ENCODE measurements at regions not wholly inside any gene's neighbourhood (a gene's known extent, or its start where the extent isn't known, plus 50 kb on each side); places are given as distances from the start of the nearest gene placed in this dataset.

DNA sequence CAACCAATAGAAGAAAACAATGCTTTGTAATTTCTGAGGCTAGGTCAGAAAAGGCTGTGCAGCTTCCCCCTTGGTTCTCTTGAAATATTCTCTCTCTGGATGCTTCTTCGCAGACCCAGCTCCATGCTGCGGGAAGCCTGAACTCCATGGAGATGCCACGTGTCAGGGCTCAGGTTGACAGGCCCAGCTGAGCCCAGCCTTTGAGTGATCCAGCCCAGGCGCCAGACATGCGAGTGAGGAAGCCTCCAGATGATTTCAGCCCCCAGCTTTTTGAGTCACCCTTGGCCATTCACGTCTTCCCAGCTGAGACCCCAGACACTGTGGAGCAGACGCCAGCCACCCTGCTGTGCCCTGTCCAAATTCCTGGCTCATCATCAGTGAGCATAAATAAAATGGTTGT lies 378.4 kb upstream of the NRP1 start:
- no peaks in the 10 kb centered on the region for H3K9me3 ChIP-seq
- DNase-seq (no peak), ATAC-seq (no peak)
- no peak overlapping the region for H3K27ac ChIP-seq
- H3K4me3 ChIP-seq, result no peak overlapping the region
- no peaks in the 10 kb centered on the region for H3K27me3 ChIP-seq (ENCODE audit: insufficient read depth in 3 of 3, low read length in 2 of 3)
- intact Hi-C loops (cut with DNase I), result loop anchor here in 1 of 2 donors (10.0 kb wide), 1 partner anchor 378 kb away; the partner anchor contains the start of gene NRP1
- H3K4me1 ChIP-seq, result peaks cover 5% of the 10 kb centered on the region
- 78 to 89% (median 84%) methylated on average over 7 of the region's 7 CpGs for WGBS, 3 donors
- TF ChIP-seq, protein P1, sequence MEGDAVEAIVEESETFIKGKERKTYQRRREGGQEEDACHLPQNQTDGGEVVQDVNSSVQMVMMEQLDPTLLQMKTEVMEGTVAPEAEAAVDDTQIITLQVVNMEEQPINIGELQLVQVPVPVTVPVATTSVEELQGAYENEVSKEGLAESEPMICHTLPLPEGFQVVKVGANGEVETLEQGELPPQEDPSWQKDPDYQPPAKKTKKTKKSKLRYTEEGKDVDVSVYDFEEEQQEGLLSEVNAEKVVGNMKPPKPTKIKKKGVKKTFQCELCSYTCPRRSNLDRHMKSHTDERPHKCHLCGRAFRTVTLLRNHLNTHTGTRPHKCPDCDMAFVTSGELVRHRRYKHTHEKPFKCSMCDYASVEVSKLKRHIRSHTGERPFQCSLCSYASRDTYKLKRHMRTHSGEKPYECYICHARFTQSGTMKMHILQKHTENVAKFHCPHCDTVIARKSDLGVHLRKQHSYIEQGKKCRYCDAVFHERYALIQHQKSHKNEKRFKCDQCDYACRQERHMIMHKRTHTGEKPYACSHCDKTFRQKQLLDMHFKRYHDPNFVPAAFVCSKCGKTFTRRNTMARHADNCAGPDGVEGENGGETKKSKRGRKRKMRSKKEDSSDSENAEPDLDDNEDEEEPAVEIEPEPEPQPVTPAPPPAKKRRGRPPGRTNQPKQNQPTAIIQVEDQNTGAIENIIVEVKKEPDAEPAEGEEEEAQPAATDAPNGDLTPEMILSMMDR (IDR thresholded peaks at IDR 0.05), result no peak
- no peaks in the 10 kb centered on the region for H3K36me3 ChIP-seq (ENCODE audit: insufficient read depth in 1 of 2, low read depth in 1 of 2)

DNA sequence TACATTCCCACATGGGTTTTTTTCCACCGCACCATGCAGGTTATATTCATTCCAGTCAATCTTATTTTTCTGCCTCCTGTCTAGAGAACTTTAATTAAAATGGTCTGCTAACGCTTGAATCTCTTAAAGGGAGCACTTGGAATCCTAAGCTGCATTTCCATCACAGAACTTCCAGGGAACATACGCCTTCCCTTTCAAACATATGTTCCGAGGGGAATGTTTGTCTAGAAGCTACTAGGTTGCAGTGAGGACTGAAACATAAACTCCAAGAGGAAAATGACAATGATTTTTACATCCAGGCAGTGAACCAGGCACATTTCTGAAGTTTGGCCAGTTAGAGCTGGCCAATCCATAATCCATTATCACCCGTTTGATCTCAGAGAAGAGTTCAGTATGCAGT lies 375.5 kb upstream of the NRP1 start:
- no peaks in the 10 kb centered on the region for H3K27me3 ChIP-seq (ENCODE audit: insufficient read depth in 3 of 3, low read length in 2 of 3)
- H3K36me3 ChIP-seq (ENCODE audit: insufficient read depth in 1 of 2, low read depth in 1 of 2), result no peaks in the 10 kb centered on the region
- no peak overlapping the region for H3K27ac ChIP-seq
- ATAC-seq, result no peak
- H3K4me3 ChIP-seq, result no peak overlapping the region
- intact Hi-C loops (cut with DNase I), result loop anchor here in 1 of 2 donors (10.0 kb wide), 1 partner anchor 375 kb away; the partner anchor contains the start of gene NRP1
- TF ChIP-seq, protein P1 (IDR thresholded peaks at IDR 0.05), result no peak
- peaks cover under 1% of the 10 kb centered on the region for H3K4me1 ChIP-seq
- no peak for DNase-seq
- no peaks in the 10 kb centered on the region for H3K9me3 ChIP-seq
- 88 to 95% (median 89%) methylated on average over 5 of the region's 5 CpGs for WGBS, 3 donors

DNA sequence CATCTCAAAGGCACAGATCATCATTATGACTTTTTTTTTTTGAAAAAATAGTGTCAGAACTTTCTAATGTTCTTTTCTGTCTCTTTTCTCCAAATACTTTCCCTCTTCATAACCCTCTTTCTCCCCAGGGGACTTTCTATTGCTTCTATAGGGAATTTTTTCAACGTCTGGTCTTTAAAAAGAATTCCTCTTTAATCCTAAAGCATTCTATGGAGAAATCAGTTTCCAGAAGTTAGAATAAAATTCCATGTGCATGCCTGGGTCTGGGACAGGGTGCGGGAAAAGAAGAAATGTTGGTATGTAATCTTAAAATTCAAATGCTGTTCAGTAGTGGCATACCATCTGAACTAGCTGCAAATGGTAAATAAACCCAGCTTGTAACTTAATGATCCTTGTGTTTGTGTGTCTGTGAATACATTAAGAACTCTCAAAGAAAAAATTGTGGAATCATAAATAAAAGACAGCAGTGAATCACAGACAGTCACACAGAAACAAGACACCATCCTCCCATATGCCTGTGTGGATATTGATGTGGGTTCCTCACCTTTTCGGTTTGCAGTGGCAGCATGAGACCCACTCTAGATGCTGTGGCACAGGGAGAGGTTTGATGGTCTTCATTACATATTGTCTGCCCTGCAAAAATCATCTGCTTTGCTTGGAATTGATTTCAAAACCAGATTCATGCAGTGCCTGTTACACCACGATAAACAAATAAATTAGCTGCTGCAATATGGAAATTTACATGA lies 374.7 kb upstream of the NRP1 start:
- intact Hi-C loops (cut with DNase I), result no loop called here
- DNase-seq (no peak), ATAC-seq (no peak)
- Histone ChIP-seq H3K27ac (no peak overlapping the region), H3K4me1 (no peaks in the 10 kb centered on the region), H3K9me3 (no peaks in the 10 kb centered on the region), H3K27me3 (ENCODE audit: insufficient read depth in 3 of 3, low read length in 2 of 3) (no peaks in the 10 kb centered on the region), H3K4me3 (no peak overlapping the region), H3K36me3 (ENCODE audit: insufficient read depth in 1 of 2, low read depth in 1 of 2) (no peaks in the 10 kb centered on the region)
- 72 to 79% (median 77%) methylated on average over 4 of the region's 4 CpGs for WGBS, 3 donors
- TF ChIP-seq, protein P1 (IDR thresholded peaks at IDR 0.05), result no peak

DNA sequence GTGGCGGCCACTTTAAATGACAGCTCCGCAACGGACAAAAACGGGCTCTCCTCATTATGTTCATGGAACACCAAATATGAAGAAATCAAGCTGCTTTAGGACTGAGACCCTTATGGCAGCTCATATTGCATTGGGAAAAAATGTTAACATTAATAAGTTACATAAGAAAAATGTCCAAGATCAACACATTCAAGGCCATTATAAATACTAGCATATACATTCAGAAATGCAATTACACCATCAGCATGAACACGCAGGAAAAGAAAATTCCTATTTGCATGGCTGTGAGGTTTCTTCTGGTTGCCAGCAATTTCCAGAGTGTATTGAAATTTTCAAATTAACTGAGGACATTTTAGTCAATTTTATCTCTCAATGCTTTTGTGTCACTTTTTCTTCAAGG lies 374.1 kb upstream of the NRP1 start:
- H3K27ac ChIP-seq, result no peak overlapping the region
- H3K9me3 ChIP-seq, result no peaks in the 10 kb centered on the region
- H3K4me1 ChIP-seq, result no peaks in the 10 kb centered on the region
- 92% methylated on average over 5 of the region's 5 CpGs for WGBS, 3 donors
- H3K36me3 ChIP-seq (ENCODE audit: insufficient read depth in 1 of 2, low read depth in 1 of 2), result no peaks in the 10 kb centered on the region
- H3K4me3 ChIP-seq, result no peak overlapping the region
- intact Hi-C loops (cut with DNase I), result no loop called here
- ATAC-seq (no peak), DNase-seq (no peak)
- H3K27me3 ChIP-seq (ENCODE audit: insufficient read depth in 3 of 3, low read length in 2 of 3), result no peaks in the 10 kb centered on the region
- TF ChIP-seq, protein P1 (IDR thresholded peaks at IDR 0.05), result no peak

DNA sequence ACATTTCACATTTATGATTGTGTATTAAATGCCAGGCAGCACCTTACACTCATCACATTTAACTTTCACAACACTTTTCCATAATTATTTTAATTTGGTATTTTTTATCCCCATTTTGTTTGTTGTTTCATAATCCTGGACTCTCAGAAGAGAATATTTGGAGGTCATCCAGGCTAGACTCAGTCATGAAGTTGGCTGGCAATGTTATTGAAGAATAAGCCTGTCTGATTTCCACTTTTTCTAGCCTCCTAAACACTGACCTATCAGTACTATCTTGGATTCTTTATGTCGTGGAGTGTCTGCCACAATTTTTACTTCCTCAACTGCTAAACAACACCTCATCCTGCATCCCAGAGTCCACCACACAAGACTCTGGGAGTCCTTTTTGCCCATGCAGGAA lies 372.3 kb upstream of the NRP1 start:
- ATAC-seq (peak in 1 of 4 donors; percentile 56), DNase-seq (no peak)
- intact Hi-C loops (cut with DNase I), result no loop called here
- H3K36me3 ChIP-seq (ENCODE audit: insufficient read depth in 1 of 2, low read depth in 1 of 2), result no peaks in the 10 kb centered on the region
- no peaks in the 10 kb centered on the region for H3K4me1 ChIP-seq
- TF ChIP-seq, protein P1 (IDR thresholded peaks at IDR 0.05), result no peak
- no peak overlapping the region for H3K27ac ChIP-seq
- no peaks in the 10 kb centered on the region for H3K9me3 ChIP-seq
- no peak overlapping the region for H3K4me3 ChIP-seq
- WGBS, 3 donors, result 44 to 56% (median 51%) methylated on average over 1 of the region's 1 CpG
- H3K27me3 ChIP-seq (ENCODE audit: insufficient read depth in 3 of 3, low read length in 2 of 3), result no peaks in the 10 kb centered on the region

Data from psoas muscle (tissue), 7 donors.